T-helper 1 cell treated with Interleukin-12 subunit alpha and Interleukin-12 subunit beta and Interleukin-4 antibody, amounts not matched to agents 30 ng/mL and 1 ng/mL, for 36 hours (primary cell): ENCODE measurements at regions not wholly inside any gene's neighbourhood (a gene's known extent, or its start where the extent isn't known, plus 50 kb on each side); places are given as distances from the start of the nearest gene placed in this dataset.

Source experiments
- intact Hi-C: fragments of 100-400 bp; cut with micrococcal nuclease; formaldehyde crosslinking; loops from one replicate; pipeline ENCODE4 v1.15.1; 2024

DNA sequence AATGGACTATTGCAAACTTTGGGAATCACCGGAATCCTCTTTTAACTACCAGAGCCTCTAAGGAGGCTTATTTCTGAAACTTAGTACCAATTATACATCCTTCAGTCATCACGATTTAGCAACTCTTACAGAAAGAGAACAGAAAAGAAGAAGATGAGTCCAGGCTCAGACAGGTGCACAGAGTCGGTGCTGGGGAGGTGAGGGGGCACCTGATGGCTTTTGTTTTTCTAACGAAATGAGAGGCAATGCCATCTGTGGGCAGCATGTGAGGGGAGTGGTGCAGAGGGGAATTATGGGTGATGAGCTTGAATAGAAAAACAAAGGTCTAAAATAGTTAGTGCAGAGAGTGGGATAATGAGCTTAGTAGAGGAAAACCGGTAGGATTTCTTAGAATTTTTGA lies 522.6 kb downstream of the CMPK2 start:
- intact Hi-C loops: no loop called here

DNA sequence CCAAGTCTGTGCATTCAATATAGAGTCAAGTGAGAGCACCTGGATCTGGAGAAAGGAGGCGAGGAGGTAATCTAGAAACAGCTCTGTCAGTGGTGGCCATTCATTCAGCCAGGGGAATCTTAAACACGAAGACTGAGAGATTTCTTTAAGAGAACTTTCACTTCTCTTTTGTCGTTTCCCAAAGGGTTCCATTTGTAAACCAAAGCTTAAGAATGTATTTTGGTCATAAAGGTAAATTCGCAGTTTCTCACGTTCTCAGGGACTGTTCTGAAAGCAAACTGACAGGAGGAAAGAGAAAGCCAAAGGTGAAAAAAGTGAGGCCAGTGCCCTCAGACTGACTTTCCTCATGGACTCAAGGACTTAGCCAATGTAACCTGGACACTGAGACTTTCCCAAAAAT lies 513.5 kb downstream of the CMPK2 start:
- intact Hi-C loops: no loop called here

DNA sequence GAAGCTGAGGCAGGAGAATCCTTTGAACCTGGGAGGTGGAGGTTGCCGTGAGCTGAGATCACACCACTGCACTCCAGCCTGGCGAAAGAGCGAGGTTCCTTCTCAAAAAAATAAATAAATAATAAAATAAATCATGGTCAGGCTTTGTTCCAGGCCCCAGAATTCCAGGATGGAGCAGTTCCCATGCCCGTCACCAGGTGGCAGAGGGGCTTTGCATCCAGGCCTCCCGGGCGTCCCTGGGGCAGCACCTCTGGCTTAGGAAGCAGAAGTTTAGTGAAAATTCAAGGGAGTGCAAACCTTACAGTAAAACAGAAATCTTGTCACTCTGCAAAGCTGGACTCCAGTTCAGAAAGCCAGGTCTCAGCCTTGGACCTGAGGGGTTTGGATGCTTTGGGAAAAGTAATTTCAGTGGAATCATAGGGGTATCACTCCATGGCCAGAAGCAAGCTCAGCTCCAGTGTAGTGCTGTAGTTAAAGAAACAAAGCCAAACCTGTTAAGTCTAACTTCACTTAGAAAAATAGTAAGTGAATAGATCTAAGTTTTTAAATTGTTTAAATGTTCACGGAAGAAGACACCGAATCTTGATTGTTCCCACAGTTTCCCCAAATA lies 512.7 kb downstream of the CMPK2 start:
- intact Hi-C loops: no loop called here

DNA sequence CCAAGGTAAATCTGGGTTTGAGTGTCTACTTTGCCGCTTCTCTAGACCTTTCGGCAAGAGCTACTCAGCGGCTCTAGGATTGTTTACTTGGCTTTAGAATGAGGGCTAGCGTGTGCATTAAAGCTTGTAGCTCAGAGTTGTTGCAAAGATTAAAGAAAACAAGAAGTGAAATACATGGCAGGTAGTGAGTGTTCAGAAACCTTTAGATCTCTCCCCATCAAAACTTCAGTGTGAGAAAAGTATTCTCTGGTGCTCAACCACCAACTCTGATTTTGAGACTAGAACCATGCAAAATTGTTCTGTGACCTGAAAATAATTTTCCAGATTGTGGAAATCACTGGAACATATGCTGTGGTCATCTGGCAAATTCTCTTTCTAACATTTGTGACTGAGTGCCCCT lies 512.0 kb downstream of the CMPK2 start:
- intact Hi-C loops: no loop called here

DNA sequence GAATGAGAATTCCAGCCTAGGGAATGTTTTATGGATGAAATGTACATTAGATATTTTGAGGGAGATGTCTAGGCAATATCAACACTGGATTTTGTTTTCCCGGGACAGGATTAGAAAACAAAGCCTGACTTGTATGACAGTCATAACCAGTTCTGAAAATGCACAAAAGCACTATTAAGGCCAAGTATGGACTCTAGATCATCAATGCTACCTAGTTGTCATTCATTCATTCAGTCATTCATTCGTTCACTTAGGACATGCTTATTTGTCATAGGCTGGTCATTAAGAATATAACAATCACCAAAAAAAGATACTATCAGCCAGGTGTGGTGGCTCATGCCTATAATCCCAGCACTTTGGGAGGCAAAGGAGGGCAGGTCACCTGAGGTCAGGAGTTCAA lies 511.2 kb downstream of the CMPK2 start:
- intact Hi-C loops: no loop called here

DNA sequence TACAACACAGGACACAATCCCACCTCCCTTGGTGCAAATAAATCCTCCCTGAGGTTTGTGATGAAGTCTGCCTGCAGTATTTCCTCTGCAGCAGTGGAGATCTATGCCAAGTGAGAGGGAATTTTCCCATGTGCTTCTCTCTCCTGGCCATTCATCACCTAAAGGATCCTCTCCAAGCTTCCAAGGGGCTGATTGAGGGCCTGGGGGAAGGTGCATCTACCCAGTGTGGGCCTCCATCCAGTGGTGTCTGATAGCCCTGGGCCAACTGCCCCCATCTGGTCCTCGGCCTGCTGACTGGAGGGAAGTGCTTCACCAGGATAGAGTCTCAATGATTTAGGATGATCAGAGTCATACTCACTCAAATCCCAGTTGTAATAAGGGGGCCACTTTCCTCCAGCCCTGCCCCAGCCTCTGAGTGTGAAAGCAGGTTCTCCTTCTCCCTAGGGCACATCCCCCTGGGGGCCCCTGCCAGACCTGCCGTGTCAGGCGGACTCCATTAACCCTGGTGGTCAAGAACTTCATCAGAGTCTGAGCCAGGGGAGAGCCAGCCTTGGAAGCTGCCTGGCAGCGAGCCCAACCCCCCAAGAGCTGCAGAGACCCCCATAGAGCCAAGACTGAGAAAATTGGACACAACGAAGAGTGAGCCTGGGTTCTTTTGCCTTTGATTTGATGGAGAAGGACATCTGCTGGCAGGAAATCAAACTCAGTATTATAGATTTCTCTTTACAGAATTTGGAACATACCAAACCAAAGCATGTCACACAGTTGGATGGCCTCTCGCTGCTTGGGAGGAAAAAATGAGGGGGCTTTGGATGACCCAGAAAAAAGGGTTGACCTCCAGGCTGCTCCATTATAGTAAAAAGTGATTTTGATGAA lies 509.6 kb downstream of the CMPK2 start:
- intact Hi-C loops: no loop called here

DNA sequence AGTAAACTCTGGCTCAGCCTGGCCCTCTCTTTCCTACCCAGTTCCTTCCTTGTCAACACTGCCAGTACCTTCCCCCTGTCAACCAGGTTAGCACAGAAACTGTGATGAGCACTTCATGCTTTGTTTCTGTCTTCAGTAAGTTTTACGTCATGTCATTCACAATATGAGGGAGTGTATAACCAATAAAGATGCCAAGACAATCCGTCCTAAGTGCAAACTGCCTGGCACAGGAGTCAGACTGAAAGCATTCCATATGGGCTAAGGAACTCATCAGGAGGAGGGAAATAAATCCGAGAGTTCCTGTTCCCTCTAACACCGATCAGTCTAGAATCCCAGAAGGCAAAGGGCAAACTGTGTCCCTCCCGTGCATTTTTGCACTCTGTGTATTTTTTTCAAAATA lies 507.2 kb downstream of the CMPK2 start:
- intact Hi-C loops: no loop called here

DNA sequence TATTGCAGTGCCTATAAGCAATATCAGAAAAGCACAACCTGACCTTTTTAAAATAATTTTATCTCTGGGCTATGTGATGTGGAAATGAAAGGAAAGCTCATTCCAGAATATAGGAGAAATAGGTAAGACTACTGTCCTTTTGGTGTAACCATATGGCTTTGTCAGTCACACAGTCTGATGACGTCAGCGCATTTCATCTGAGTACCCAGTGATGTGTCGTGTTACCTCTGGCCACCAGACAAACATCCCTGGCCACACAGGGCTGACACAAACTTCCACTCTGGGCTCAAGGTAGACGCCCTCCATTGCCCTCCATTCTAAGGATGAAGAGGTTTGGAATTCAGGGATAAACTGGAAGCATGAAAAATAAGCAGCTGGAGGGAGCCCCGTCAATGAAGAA lies 506.7 kb downstream of the CMPK2 start:
- intact Hi-C loops: no loop called here

DNA sequence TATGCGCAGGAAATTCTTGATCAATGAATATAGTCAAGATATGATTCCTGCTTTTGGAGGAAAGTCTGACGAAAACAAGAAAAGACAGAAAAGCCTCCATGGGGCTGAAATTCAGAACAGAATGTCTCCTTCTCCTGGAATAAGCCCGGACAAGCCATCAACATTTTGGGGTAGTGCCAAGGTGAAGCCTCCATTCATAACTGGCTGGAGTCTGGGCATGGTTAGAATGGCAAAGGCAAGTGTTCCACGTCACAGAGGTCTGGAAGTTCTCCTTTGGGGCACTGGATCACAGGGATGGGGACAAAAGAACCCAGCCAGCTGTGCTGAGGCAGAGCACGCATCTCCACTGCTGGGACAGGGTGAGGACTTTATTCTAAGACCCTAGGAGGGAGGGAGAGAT lies 505.7 kb downstream of the CMPK2 start:
- intact Hi-C loops: no loop called here

DNA sequence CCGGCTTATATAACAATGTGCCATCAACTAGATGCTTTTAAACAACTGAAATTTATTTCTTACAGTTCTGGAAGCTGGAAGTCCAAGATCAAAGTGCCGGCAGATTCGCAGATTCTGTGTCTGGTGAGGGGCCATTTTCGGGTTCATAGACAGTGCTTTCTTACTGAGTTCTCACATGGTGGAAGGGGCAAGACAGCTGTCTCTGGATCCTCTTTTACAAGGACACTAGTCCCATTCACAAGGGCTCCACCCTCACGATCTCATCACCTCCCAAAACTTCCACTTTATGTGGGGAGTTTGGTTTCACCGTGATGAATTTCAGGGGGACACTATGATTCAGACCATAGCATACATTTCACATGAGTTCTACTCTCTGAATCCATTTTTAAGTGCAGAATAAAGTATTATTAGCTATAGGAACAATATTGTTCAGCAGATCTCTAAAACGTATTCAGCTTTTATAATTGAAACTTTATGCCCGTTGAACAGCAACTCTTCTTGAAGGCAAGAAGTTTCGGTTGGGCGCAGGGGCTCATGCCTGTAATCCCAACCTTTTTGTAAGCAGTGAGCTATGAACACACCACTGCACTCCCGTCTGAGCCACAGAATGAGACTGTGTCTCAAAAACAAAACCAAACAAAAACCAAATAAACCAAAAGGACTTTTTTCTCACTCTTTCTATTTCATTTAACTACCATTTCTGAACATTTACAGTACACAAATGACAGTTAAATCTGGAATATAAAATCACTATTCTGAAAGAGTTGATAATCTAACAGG lies 502.8 kb downstream of the CMPK2 start:
- intact Hi-C loops: no loop called here

DNA sequence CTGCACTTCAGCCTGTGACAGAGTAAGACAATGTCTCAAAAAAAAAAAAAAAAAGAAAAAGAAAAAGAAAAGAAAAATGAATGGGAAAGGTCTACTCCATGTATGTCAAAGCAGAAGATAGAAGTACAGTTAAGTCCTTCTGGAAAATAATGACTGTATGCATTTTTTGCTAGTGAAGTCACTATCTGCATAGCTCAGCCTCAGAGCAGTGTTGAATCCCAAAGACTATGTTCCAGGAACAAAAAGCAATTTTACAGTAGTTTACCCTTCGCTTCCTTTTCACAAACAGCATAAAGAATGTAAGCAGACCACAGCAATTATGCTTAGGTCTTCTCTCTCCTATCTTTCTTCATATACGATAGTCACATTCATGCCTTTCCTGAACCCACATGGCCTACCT lies 497.4 kb downstream of the CMPK2 start:
- intact Hi-C loops: no loop called here

DNA sequence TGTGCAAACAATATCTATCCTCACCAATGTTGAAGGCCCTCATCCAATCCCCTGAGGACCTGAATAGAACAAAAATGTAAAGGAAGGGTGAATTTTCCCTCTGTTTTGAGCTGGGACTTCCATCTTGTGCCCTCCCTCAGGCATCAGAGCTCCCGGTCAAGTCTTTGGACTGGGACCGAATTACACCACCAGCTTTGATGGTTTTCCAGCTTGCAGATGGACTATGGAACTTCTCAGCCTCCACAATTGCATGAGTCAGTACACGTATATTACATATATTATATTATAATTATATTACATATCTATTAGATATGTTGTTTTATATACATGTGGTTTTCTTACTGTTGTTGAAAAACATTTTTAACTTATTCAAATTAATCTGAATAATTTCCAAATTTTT lies 496.4 kb downstream of the CMPK2 start:
- intact Hi-C loops: no loop called here

DNA sequence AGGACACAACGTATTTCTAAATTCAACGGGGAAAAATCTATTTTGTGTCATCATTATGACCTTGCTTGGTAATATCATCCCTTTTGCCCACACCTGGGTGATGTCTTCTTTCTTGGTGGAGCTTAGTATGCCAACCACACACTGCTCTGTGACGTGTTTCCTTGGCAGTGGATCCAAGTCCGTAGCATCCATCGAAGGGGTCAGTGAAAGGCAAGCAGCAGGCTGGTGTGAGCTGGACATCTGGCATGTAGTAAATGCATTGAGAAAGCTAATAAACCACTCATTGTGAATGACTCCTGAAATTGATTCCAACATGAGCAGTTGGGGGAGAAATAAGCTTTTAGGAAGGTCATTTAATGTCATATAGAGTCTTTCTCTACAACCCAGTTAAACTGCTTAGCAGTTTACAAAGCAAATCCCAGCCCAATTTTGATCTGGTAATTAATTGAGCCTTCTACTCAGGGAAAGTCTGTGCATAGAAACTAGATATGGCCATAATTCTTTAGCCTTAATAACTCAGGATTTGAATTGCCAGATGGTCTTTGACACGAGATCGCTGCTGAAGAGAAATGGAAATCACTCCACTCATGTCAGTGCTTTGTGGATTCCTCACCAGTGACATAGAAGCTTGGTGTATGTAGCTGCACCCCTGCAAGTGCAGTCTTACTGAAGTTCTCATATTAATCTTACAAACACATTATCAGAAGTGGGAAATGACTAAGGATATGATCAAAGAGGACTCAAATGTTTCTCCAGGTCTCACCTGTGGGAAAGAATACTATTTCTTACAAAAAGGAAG lies 494.8 kb downstream of the CMPK2 start:
- intact Hi-C loops: no loop called here

DNA sequence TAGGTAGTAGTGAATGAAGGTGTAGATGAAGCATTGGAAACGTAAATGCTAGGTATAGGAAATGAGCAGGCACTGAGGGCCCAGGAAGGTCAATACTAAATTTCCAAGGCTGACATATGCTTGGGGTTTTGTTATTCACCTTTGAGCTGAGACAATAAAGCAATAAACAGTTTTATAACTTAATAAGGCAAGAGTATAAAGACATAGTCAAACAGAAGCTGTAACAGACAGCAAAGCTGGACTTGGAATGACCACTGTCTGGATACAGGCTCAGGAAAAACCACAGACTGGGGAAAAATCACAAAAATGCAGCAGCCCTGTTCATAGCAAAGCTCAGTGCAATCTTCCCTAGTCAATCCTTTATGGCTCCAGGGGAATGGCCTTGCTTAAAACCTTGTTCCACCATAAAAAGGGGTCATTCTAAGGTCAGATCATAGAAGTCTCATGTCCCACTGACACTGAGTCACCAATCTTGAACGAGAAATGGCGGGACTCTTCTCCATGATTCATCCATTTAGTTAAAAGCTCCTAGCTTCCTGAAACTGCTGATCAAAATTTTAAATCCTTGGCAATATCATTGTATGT lies 493.3 kb downstream of the CMPK2 start:
- intact Hi-C loops: no loop called here

DNA sequence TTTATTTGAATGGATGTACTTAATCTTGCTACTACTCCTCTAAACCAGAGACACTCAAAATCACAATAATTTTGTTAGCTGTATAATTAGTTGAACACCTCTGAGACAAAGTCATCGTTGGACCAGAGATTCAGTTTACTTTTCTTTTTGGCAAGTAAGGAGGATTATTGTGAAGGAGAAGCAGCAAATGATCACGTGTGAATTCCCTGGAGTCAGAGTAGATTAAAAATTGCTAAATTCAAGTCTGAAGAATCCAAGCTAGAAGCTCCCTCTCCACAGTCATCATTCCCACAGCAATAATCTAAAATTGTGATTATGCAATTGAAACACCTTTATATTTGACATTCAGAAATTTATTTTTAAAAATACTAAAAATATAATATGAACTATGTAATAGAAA lies 484.4 kb downstream of the CMPK2 start:
- intact Hi-C loops: no loop called here

DNA sequence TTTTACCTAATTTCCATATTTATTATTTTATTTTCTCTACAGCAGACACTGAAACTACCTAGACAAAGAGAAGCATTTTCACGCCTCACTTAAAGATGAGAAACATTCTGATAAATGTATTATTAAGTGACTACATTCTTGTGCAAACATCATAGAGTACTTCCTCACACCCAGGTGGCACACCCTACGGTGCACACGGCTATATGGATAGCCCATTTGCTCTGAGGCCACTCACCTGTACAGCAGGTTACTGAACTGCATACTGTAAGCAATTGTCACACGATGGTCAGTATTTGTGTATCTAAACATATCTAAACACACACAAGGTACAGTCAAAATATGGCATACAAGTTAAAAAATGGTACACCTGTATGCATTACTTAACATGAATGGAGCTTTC lies 481.4 kb downstream of the CMPK2 start:
- intact Hi-C loops: no loop called here

DNA sequence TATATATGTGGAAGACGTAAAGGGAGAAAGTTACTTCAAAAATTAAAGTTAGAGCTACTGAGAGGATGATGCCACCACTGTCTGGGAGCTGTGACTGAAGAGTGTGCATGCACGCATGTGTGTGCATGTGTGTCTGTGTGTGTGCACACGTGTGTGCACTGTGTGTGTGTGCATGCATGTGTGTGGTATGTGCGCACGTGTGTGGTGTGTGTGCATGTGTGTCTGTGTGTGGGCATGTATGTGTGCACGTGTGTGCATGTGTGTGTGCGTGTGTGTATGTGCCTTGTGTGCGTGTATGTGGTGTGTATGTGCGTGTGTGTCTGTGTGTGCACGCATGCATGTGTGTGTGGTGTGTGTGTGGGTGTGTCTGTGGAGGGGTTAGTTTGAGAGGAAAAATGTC lies 473.4 kb downstream of the CMPK2 start:
- intact Hi-C loops: no loop called here

DNA sequence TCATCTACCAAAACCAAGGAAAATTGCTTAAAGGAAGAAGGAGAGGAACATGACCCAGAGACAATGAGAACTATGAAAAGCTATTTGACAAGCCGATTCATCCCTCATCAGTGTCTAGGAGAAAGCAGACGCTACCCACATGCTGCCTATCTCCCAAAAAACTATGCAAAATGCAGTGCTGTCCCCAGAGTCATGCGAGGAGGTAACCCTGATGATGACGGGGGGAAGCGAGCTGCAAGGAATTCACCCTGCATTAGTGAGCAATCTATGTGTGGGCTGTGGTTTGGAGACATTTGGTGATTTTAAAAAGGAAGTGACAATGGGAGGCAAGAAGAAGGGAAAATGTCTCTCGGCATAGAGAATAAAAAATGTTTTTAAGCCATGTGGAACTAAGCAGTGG lies 472.7 kb downstream of the CMPK2 start:
- intact Hi-C loops: no loop called here

DNA sequence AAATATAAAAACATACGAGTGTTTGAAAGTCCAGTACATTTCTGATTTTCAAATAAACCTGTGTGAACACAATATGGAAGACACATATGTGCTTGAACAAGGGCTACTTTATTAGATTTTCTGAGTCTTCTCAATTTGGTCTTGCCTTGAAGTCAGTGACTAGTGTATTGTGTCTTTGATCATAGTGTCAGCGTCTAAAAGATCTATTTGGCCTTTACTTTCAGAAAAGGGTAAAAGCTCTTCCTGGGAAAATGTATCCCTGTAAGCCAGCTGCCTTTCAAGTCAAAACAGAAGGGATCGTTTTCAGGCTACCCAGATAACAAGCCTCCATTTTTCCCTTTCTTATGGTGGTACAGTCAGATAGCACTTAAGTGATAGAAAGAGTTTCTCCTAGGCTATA lies 471.9 kb downstream of the CMPK2 start:
- intact Hi-C loops: no loop called here

DNA sequence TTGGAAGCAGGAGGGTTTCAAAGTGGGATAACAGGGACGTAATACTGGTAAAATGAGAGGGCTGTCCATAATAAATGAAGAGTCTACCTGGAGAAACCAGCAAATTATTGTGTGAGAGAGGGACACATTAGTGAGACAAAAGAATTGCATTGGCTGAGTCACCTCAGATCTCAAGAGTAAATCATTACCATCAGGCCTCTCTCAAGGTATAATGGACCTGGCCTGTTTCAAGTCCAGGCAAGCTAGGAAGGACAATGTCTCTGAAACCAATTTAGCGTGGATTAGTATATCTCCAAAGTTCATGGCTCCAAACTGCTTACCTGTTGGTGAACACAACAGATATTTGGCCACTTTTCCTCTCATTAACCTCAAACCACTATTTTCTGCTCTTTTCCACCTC lies 471.4 kb downstream of the CMPK2 start:
- intact Hi-C loops: no loop called here

DNA sequence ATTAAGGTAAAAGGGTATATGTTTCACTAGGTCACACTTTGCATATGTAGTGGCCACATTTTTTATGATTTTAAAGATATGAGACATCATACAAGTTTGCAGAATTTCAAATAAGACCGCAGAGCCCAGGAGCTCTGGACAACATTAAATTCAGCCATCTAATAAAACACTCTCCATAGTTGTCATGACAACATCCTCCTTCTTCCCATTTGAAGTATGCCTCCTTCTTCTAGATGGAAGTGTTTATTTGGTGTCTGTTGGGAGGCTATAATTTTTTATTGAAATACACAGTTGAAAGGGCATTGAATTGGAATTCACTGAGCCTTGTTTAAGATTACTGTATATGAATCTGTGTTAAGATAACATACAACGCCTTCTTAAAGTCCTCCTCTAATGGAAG lies 467.3 kb downstream of the CMPK2 start:
- intact Hi-C loops: no loop called here
